GM21786 (cell line): ENCODE measurements at regions not wholly inside any gene's neighbourhood (a gene's known extent, or its start where the extent isn't known, plus 50 kb on each side); places are given as distances from the start of the nearest gene placed in this dataset.

Source experiments
- ATAC-seq: cut with Tn5 transposase; IDR thresholded peaks from one replicate; pipeline ENCODE4 v1.9.1; 2021; ENCODE audit not compliant: unreplicated experiment

DNA sequence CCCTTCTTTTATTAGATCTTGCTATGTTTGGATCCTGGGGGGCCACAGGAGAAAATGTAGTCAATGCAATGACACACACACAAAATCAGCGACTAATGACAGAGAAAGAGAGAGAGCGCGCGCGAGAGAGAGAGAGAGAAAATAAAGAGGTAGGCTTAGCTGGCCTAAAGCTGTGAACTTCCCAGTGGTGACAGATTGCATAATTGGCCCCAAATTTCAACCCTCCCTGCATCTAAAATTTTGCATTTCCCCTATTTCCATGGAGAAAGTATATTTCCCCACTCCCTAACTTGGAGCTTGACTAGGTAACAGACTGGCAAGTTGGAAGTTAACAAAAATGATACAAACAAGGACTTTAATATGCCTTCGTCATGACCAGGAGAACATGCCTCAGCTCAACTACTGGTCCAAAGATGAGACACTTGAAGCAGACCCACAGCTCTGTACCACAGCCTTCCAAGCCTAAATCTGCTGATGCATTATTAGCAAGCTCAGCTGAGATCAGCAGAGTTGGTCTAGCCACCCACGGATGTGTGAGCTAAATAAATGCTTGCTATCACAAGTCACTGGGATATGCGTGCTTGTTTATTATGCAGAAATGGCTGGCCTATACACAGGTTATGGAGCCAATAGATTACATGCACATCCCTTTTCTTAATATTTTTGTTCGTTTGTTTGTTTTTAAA is 118.1 kb upstream of the PRDM1 start:
- no peak for ATAC-seq

- no peak for ATAC-seq
Observed at GRCh38 chr6:105966481-105966880, 119.7 kb upstream of the PRDM1 start.

DNA sequence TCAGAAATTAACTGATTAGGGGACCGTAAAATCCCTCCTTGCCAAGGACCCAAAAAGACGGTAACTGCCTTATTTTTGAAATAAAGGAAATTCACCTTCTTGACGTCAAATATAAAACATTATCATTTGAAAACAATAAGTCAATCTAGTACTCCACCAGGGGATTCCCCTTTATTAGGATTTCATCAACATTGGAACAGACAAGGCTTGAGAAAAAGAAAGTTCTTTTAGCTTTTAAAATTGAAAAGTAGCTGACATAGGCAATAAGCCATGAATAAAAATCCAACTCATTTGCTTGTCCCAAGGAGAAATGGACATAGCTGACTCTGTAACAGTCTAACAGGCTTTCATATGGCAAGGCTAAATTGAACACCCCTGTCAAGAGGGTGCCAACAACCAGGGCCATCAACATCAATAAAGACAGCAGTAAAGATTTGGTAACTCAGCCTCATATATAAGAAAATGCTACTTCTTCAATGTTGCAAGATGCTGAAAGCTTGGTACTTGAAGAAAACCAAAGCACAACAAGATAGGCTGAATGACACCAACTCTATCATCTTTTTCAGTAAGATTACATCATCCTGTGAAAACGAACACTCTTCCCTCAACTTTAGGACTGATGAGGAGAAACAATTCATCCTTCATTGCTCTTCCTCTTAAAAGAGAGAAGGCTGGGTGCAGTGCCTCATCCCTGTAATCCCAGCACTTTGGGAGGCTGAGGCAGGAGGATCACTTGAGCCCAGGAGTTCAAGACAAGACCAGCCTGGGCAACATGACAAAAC is 121.0 kb upstream of the PRDM1 start:
- ATAC-seq, result no peak

- no peak for ATAC-seq
Observed at GRCh38 chr6:105954148-105954547, 132.0 kb upstream of the PRDM1 start.

DNA sequence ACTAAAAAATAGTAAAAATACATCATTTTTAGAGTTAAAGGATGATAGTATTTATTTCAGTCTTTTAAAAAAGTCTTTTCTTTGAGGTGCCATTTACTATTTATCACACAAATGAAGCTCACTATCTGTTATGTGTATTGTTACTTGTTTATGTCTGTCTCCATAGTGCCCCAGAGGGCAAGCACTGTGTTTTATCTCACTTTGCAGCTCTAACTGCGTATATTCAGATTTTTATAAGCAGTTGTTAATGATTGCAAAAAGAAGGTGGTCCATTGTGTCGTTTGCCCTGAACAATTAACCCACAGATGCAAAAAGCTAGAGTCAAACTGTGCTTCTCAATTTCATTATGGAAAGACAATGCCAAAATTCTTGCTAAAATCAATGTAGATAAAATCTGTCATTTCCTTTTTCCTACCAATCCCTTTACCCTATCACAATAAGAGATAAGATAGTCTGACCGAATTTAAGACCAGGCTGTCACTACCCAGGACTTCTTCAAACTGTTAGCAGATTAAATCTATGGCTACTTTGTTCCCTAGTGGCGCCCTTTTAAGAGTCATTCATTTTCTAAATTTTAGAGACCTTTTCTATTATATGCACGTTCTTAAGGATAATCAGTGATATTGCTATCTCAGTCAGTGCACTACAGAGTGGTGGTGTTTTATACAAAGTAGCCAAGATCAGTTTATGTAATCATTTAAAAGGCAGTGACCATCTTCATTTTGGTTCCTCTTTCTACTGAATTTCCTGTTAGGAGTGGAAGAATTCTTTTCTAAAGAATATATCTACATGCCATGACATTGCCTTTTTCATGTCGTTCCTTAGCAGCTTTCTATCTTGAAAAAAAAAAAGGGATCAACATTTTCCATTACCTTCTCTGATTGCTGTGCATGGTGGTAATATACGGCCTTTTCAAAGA is 133.1 kb upstream of the PRDM1 start:
- no peak for ATAC-seq

DNA sequence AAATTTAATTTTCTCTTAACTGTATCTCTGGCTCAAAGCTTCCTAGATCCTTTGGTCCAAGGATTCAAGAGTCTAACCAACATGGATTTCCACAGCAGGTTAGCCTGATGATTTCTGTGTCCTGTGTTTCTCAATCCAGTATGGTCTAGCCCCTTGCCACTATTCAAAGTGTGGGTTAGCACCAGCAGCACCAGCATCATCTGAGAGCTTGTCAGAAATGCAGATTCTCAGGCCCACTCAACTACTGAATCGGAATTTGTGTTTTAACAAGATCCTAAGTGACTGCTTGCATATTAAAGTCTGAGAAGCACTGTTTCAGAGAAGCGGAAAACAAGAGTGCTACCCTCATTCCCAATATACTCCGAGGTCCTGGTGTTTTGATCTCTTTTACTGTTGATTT is 133.8 kb upstream of the PRDM1 start:
- ATAC-seq, result no peak

GRCh38 chr6:105951322-105951721 is 134.8 kb upstream of the PRDM1 start:
- no peak for ATAC-seq

- ATAC-seq, result no peak
Observed at GRCh38 chr6:105949869-105950268, 136.3 kb upstream of the PRDM1 start.

DNA sequence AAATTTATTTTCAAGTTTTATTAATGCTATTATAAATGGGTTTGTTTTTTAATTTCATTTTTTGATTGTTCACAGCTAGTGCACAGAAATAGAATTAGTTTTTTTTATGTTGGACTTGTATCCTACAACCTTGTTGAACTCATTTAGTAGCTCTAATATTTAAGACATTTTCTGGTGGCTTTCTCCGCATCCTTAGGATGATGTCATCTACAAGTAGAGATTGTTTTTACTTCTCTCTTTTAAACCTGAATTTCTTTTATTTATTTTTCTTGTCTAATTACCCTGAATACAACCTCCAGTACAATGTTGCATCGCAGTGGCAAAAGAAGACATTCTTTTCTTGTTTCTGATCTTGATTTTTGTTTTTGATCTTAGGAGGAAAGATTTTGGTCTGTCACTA is 142.6 kb upstream of the PRDM1 start:
- no peak for ATAC-seq

DNA sequence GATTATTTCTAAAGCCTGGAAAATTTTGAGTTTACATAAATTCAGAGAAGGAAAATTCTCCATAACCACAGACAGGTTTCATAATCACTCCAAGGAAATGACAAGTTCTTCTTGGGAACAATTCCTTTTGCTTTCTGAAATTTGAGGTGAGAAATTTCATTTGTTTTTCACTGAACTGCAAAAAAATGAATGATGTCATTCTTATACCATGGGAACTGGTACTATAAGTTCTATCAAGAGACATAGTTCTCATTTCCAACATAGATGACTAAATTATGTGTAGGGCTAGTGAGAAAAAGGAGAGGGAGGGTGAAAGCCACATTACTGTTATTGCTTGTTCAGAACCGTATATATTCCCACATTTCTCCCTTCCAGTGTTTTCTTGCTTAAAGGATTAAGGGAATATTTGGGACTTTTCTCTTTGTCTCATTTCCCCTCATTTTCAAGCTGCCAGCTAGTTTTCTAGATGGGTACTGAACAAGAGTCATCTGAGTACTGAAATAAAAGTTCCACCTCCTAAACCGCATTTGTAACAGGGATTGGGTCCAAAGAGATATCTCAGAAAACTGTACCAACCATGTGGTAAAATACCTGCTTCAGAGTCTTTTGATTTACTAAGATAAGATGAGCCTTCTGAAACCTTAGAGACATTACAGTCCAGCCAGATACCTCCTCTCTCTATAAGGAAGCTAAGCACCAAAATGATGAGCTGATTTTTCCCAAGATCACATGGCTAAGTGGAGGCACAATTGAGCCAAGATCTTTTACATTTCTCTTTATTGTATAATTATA is 144.3 kb upstream of the PRDM1 start:
- ATAC-seq, result no peak

DNA sequence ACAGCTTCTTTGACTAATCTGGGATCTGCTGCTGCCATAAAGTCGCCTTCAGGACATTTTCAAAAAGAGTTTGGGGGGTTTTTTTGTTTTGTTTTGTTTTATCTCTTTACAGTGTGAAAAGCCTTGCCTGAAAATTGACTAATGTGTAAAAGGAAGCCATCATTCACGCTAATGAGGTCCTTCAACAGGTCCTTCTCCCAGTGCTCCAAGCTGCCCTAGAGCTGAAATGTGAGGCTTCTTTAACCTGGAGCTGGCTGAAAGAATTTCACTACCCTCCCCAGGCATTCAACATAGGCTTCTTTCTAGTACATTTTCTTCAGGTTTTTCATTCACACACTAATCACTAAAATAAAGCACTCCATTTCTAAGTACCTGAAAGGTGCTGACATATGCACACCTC is 145.1 kb upstream of the PRDM1 start:
- ATAC-seq, result no peak

DNA sequence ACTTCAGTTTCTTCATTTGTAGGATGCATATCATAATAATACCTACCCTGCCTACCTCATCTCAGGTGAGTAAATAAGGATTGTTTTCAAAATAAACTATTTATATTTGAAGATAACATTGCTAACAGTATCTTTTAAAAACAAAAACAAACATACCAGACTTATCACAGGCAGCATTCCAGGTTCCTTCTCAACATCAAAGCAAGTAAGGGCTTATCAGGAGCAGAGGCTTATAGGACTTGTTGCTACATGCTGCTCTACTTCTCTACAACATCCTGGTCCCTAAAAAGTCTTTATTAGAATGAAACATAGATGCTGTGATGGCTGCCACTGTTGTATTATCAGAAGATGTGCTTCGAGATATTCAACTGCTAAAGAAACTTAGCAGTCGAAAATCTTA is 149.2 kb upstream of the PRDM1 start:
- no peak for ATAC-seq

DNA sequence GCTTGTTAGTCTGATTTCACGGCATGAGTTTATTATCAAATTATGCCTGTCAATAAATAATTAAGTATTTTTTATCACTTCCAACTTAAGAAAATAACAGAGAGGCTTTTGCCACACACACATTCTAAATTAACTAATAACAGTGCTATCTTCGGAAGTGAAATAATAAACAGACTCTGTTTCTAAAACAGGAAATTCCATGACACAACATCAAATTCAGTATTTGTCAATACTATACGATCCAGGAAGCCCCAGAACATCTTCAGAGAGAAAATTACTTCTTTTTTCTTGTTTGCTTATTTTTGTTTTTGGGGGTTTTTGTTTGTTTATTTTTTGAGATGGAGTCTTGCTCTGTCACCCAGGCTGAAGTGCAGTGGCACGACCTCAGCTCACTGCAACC is 150.7 kb upstream of the PRDM1 start:
- ATAC-seq, result no peak

DNA sequence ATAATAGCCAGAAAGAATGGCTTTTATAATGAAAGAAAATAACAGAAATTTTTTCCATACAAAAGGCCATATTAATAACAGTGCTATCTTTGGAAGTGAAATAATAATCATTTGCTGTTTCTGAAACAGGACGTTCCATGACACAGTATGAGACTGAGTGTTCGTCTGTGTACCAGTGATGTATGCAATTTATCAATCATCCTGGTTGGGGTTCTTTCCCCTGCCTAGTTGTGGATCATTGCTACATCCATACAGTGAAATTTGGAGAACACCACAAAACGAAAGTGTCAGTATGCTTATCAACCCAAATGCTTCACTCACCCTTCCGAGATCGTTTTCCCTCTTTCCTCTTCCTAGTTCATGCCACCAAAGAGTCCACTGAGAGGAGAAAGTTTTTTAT is 151.4 kb upstream of the PRDM1 start:
- ATAC-seq, result no peak

- no peak for ATAC-seq
Observed at GRCh38 chr6:105932440-105932839, 153.7 kb upstream of the PRDM1 start.

GRCh38 chr6:105929626-105930025 is 156.5 kb upstream of the PRDM1 start:
- ATAC-seq, result no peak

- no peak for ATAC-seq
Observed at GRCh38 chr6:105926318-105926717, 159.8 kb upstream of the PRDM1 start.

DNA sequence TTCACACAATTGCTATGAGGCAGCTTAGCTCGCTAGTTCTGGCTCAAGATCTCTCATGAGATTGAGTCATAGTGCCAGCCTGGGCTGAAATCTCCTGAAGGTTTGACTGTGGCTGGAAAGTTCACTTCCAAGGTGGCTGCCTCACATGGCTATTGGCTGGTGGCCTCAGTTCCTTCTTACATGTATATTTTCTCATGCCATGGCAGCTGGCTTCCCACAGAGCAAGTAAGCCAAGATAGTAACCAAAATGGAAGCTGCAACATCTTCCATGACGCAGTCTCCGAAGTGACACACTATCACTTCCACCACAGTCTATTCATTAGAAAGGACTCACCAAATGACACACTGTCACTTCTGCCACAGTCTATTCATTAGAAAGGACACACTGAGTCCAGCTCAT is 160.4 kb upstream of the PRDM1 start:
- no peak for ATAC-seq

DNA sequence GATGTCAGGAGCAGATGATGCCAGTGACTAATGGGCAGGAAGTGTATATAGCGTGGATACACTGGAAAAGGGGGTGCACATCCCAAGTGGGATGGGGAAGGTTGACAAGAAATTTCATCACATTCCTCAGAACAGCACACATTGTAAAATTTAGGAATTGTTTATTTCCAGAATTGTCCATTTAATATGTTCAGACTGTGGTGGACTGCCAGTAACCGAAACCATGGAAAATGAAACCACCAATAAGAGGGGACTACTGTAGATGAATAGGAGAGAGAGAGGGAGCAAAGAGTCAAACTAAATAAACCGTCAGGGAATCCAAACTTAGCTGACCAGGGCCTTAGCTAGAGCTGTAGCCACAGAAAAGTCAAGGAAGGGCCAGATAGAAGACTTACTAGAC is 164.4 kb upstream of the PRDM1 start:
- no peak for ATAC-seq

DNA sequence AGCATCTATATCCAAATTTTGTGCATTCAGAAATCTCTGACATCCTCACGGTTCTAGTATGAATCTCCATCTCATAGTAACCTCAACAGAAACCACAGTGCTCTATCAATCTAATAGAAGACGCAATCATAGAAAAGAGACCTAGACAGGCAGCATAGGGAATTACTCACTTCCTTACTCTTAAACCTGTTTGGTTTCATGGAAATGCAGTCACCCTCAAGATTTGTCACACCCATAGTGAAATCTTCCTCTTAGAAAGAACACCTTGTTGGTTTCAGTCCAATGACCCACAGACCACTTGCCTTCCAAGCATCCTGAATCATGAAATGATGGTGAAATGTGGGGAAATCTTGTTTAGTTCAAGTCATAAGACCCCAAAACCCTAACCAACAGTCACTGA is 166.1 kb upstream of the PRDM1 start:
- no peak for ATAC-seq
